ENCODE measurements at regions not wholly inside any gene's neighbourhood (a gene's known extent, or its start where the extent isn't known, plus 50 kb on each side); places are given as distances from the start of the nearest gene placed in this dataset.

GRCh38 chr17:71057448-71057847 is 888.1 kb downstream of the KCNJ2 start (continued):
- no peak for TF ChIP-seq CTBP2 (IDR thresholded peaks at IDR 0.05; ENCODE audit: borderline replicate concordance, insufficient read depth, insufficient read length, low read length)
- no peak for TF ChIP-seq E2F6 (IDR thresholded peaks at IDR 0.05)
- TF ChIP-seq EZH2 (IDR thresholded peaks at IDR 0.05; ENCODE audit: low read depth, low read length, severe bottlenecking) = no peak
- TF ChIP-seq YY1 (IDR thresholded peaks at IDR 0.05; ENCODE audit: low read depth, low read length) = no peak
- TF ChIP-seq NRF1 (IDR thresholded peaks at IDR 0.05; ENCODE audit: low read depth, low read length) = no peak
